Mesendoderm (in vitro differentiated cells): ENCODE measurements at regions not wholly inside any gene's neighbourhood (a gene's known extent, or its start where the extent isn't known, plus 50 kb on each side); places are given as distances from the start of the nearest gene placed in this dataset.
A peak's percentile ranks its signal among the peaks of the same experiment; 100 is the strongest.

Source experiments
- DNase-seq: peaks from one replicate; pipeline ENCODE4 v3.0.0; 2013
- H2AK5ac ChIP-seq: 2 replicates; pipeline ENCODE4 v1.6.1; 2013; ENCODE audit warnings: low read length, inconsistent platforms
- H2BK120ac ChIP-seq: 2 replicates; pipeline ENCODE4 v1.6.1; 2013; ENCODE audit warnings: low read depth, mild to moderate bottlenecking, low read length, moderate library complexity, mixed read lengths
- H2BK15ac ChIP-seq: replicated peaks from 2 replicates; pipeline ENCODE4 v1.6.1; 2013; ENCODE audit warnings: low read depth, mild to moderate bottlenecking, moderate library complexity
- H2BK5ac ChIP-seq: 2 replicates; pipeline ENCODE4 v1.6.1; 2013; ENCODE audit warnings: low read length, inconsistent platforms
- H3K18ac ChIP-seq: 2 replicates; pipeline ENCODE4 v1.6.1; 2013; ENCODE audit warnings: mild to moderate bottlenecking, low read length, mixed read lengths
- H3K23ac ChIP-seq: one replicate; pipeline ENCODE4 v1.6.1; 2013; ENCODE audit warnings: low read length
- H3K27ac ChIP-seq: 2 replicates; pipeline ENCODE4 v1.5.1; 2013; ENCODE audit warnings: low read depth, mild to moderate bottlenecking, inconsistent platforms, low read length, moderate library complexity
- H3K27me3 ChIP-seq: 2 replicates; pipeline ENCODE4 v1.6.1; 2013; ENCODE audit warnings: low read length, control low read depth, mild to moderate bottlenecking, inconsistent platforms; ENCODE audit not compliant: insufficient read depth, poor library complexity
- H3K36me3 ChIP-seq: 2 replicates; pipeline ENCODE4 v1.6.1; 2013; ENCODE audit warnings: low read length, inconsistent platforms; ENCODE audit not compliant: control insufficient read depth, insufficient read depth
- H3K4ac ChIP-seq: one replicate; pipeline ENCODE4 v1.6.1; 2013; ENCODE audit warnings: low read depth, mild to moderate bottlenecking, low read length, moderate library complexity
- H3K4me1 ChIP-seq: 2 replicates; pipeline ENCODE4 v1.6.1; 2013; ENCODE audit warnings: low read depth, low read length, inconsistent platforms; ENCODE audit not compliant: control insufficient read depth
- H3K4me2 ChIP-seq: 2 replicates; pipeline ENCODE4 v1.6.1; 2013; ENCODE audit warnings: low read length
- H3K4me3 ChIP-seq: 2 replicates; pipeline ENCODE4 v1.5.1; 2013; ENCODE audit warnings: mild to moderate bottlenecking, low read length
- H3K56ac ChIP-seq: one replicate; pipeline ENCODE4 v1.6.1; 2013; ENCODE audit warnings: low read length
- H3K79me1 ChIP-seq: 2 replicates; pipeline ENCODE4 v1.6.1; 2013; ENCODE audit warnings: low read length, inconsistent platforms
- H3K79me2 ChIP-seq: 2 replicates; pipeline ENCODE4 v1.6.1; 2013; ENCODE audit warnings: mild to moderate bottlenecking, low read length; ENCODE audit not compliant: control insufficient read depth, insufficient read depth
- H3K9ac ChIP-seq: 2 replicates; pipeline ENCODE4 v1.6.1; 2013; ENCODE audit warnings: low read length, inconsistent platforms
- H4K5ac ChIP-seq: one replicate; pipeline ENCODE4 v1.6.1; 2013; ENCODE audit warnings: low read length
- H4K8ac ChIP-seq: one replicate; pipeline ENCODE4 v1.6.1; 2013; ENCODE audit warnings: low read depth, mild to moderate bottlenecking, control low read depth, low read length, moderate library complexity
- WGBS: extraction: QIAGEN DNeasy Blood & Tissue Kit; methylation state at CpG from one replicate; pipeline ENCODE4 v1.1.7; 2013; ENCODE audit warnings: low lambda C conversion rate, missing lambda C conversion rate; ENCODE audit not compliant: insufficient coverage; ENCODE audit errors: extremely low coverage; 5-methylcytosine and 5-hydroxymethylcytosine counted together

DNA sequence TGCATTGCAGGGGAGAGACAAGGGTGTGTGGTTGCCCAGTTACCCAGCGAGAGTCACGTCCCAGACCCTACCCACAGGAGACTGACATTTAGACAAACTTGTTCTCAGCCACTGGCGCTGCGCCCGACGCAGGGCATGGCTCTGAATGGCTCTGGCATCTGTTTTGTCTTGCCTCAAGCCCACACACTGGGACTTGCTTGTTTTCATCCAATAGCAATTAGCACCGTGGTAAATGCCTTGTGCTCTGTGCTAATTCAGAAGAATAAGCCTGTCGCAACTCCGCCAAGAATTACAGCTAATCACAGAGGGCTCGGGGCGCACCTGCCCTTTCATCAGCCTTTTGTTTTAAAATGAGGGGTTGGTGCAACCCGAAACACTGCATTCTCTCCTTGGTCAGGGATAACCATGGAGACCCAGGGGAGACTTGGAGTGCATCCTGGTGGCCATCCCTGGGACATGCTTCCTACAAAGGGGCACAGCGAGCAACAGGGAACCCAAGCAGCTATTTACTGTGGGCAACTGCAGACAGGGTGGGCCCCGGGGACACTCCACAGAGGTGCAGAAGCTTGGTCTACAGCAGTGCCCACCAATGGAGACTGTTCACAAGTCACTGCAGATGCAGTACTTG lies 220.6 kb upstream of the ZFHX3 start:
- H2BK5ac ChIP-seq, result no peak overlapping the region
- H3K4me2 ChIP-seq, result no peak overlapping the region
- H4K5ac ChIP-seq, result no peak overlapping the region
- H3K56ac ChIP-seq, result no peak overlapping the region
- H3K36me3 ChIP-seq, result no peaks in the 10 kb centered on the region
- no peak overlapping the region for H3K23ac ChIP-seq
- H2AK5ac ChIP-seq, result no peak overlapping the region
- no peak overlapping the region for H2BK15ac ChIP-seq
- no peak overlapping the region for H3K4me3 ChIP-seq
- H3K18ac ChIP-seq, result no peak overlapping the region
- H4K8ac ChIP-seq, result no peak overlapping the region
- no peak overlapping the region for H3K9ac ChIP-seq
- no peak overlapping the region for H3K4ac ChIP-seq
- H3K27me3 ChIP-seq, result no peaks in the 10 kb centered on the region
- WGBS, result no CpG with 5 or more reads among the region's 14 CpGs
- H3K27ac ChIP-seq, result no peak overlapping the region
- no peaks in the 10 kb centered on the region for H3K4me1 ChIP-seq
- no peaks in the 10 kb centered on the region for H3K79me2 ChIP-seq
- peak; percentile 33 for DNase-seq
- H3K79me1 ChIP-seq, result no peaks in the 10 kb centered on the region
- H2BK120ac ChIP-seq, result no peak overlapping the region

DNA sequence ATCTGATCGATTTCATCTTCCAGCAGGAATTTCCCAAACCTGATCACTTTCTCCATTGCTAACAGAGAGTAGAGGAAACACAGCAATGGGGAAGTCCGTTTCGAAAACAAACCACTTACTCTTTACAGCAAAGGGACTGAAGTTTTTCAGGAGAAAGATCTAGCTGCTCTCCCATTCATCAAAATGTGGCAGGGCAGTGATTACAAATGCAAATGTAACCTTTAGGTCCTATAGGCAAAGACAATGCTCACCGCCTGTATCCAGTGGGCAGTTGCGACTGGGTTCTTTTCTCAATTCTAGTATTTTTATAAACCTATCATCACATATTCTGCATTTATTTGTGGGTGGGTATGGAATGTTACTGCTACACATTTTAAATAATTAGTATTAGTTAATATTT lies 218.0 kb upstream of the ZFHX3 start:
- no peaks in the 10 kb centered on the region for H3K79me2 ChIP-seq
- no peaks in the 10 kb centered on the region for H3K79me1 ChIP-seq
- no peak overlapping the region for H2BK15ac ChIP-seq
- no peak overlapping the region for H3K56ac ChIP-seq
- H3K9ac ChIP-seq, result no peak overlapping the region
- no peak overlapping the region for H2BK120ac ChIP-seq
- no peak overlapping the region for H3K23ac ChIP-seq
- DNase-seq, result no peak
- no peak overlapping the region for H3K4ac ChIP-seq
- H2BK5ac ChIP-seq, result no peak overlapping the region
- H3K27me3 ChIP-seq, result no peaks in the 10 kb centered on the region
- no peak overlapping the region for H4K5ac ChIP-seq
- H4K8ac ChIP-seq, result no peak overlapping the region
- H3K36me3 ChIP-seq, result no peaks in the 10 kb centered on the region
- no peaks in the 10 kb centered on the region for H3K4me1 ChIP-seq
- no peak overlapping the region for H3K4me2 ChIP-seq
- H2AK5ac ChIP-seq, result no peak overlapping the region
- no CpG with 5 or more reads among the region's 5 CpGs for WGBS
- no peak overlapping the region for H3K18ac ChIP-seq
- H3K27ac ChIP-seq, result no peak overlapping the region
- H3K4me3 ChIP-seq, result no peak overlapping the region

DNA sequence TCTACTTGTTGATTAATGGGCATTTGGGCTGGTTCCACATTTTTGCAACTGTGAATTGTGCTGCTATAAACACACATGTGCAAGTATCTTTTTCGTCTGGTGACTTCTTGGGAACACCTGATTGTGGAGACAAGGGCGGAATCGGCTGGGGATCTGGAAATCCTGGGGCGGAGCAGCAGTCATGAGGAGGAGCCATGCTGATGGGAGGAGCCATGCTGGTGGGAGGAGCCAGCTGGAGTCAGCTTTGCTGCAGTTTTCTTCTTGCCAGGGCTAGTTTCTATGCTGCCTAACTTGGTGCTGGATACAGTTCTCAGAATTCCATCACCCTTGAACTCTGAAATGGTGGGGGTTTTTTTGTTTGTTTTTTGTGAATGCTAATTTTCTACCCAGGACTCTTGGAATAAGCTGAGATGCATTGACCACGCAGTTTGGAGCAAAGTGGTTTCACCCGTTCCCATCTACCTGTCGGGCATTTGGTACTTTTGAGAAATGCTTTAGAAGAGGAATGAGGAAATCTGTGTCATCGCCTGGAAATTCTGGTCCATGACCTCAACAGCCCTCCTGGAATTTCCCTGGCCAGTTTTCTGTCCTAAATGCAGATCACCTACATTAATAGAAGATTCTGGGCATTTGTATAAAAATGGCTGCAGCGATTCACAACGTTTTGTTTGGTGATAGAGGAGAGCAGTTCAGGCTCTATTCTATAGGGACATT lies 217.4 kb upstream of the ZFHX3 start:
- H2BK15ac ChIP-seq, result no peak overlapping the region
- no peak overlapping the region for H2AK5ac ChIP-seq
- H3K4me1 ChIP-seq, result no peaks in the 10 kb centered on the region
- no peak overlapping the region for H2BK120ac ChIP-seq
- H3K23ac ChIP-seq, result no peak overlapping the region
- no peaks in the 10 kb centered on the region for H3K36me3 ChIP-seq
- no peak overlapping the region for H4K5ac ChIP-seq
- H3K56ac ChIP-seq, result no peak overlapping the region
- no CpG with 5 or more reads among the region's 10 CpGs for WGBS
- no peaks in the 10 kb centered on the region for H3K79me1 ChIP-seq
- no peak overlapping the region for H4K8ac ChIP-seq
- no peaks in the 10 kb centered on the region for H3K79me2 ChIP-seq
- H3K27ac ChIP-seq, result no peak overlapping the region
- no peak overlapping the region for H3K4ac ChIP-seq
- H3K4me2 ChIP-seq, result no peak overlapping the region
- no peak for DNase-seq
- no peak overlapping the region for H3K4me3 ChIP-seq
- H3K18ac ChIP-seq, result no peak overlapping the region
- no peaks in the 10 kb centered on the region for H3K27me3 ChIP-seq
- H2BK5ac ChIP-seq, result no peak overlapping the region
- no peak overlapping the region for H3K9ac ChIP-seq

DNA sequence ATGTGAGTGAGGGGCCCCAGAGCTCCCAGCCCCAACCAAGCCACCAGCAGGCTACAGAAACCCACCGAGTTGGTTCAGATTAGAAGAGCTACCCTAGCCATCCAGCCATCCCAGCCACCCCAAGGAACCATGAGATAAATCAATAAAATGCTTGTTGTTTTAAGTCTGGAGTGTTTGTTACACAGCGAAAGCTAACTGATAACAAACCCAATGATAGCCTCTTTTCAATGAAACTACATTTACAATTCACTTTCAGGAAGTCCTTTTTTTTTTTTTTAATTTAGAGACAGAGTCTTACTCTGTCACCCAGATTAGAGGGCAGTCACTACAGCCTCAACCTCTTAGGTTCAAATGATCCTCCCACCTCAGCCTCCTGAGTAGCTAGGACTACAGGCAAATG lies 215.0 kb upstream of the ZFHX3 start:
- Histone ChIP-seq H3K27me3 (no peaks in the 10 kb centered on the region), H2BK15ac (no peak overlapping the region), H3K79me2 (no peaks in the 10 kb centered on the region), H3K27ac (no peak overlapping the region), H3K56ac (no peak overlapping the region), H2BK5ac (no peak overlapping the region), H3K4ac (no peak overlapping the region), H3K79me1 (no peaks in the 10 kb centered on the region), H2BK120ac (no peak overlapping the region), H3K18ac (no peak overlapping the region), H3K4me2 (no peak overlapping the region), H4K8ac (no peak overlapping the region), H2AK5ac (no peak overlapping the region), H3K4me3 (no peak overlapping the region), H3K36me3 (no peaks in the 10 kb centered on the region), H3K4me1 (no peaks in the 10 kb centered on the region), H3K9ac (no peak overlapping the region), H3K23ac (no peak overlapping the region), H4K5ac (no peak overlapping the region)
- no CpG with 5 or more reads among the region's 2 CpGs for WGBS
- DNase-seq, result no peak

GRCh38 chr16:73255031-73255430 lies 207.1 kb upstream of the ZFHX3 start:
- Histone ChIP-seq H3K27ac (no peak overlapping the region), H3K79me2 (no peaks in the 10 kb centered on the region), H2BK5ac (no peak overlapping the region), H3K4ac (no peak overlapping the region), H3K56ac (no peak overlapping the region), H3K4me2 (no peak overlapping the region), H3K4me1 (no peaks in the 10 kb centered on the region), H3K9ac (no peak overlapping the region), H3K36me3 (no peaks in the 10 kb centered on the region), H4K8ac (no peak overlapping the region), H3K4me3 (no peak overlapping the region), H4K5ac (no peak overlapping the region), H3K18ac (no peak overlapping the region), H2BK15ac (no peak overlapping the region), H2BK120ac (no peak overlapping the region), H3K23ac (no peak overlapping the region), H2AK5ac (no peak overlapping the region), H3K27me3 (no peaks in the 10 kb centered on the region), H3K79me1 (no peaks in the 10 kb centered on the region)
- no CpG with 5 or more reads among the region's 3 CpGs for WGBS
- DNase-seq, result no peak
